HepG2 (cell line): ENCODE measurements at regions not wholly inside any gene's neighbourhood (a gene's known extent, or its start where the extent isn't known, plus 50 kb on each side); places are given as distances from the start of the nearest gene placed in this dataset.

Experiments
- ATAC-seq: fragments of 200-7000 bp; cut with Tn5 transposase; 3 replicates; pipeline ENCODE4 v1.9.1; 2020; ENCODE audit warnings: mild to moderate bottlenecking, moderate library complexity
- BruUV-seq: library from RNA; stranded (reverse); fragments of 400-500 nt; replicated peaks from 2 replicates; lab custom pipeline; 2021; lab: Mats Ljungman, UMichigan
- CTCF ChIA-PET: fragments of 300-600 bp; formaldehyde crosslinking; extraction: SDS; loops from one replicate; lab custom pipeline; 2021; ENCODE audit warnings: low total read pairs, inconsistent platforms, low intra/inter-chr PET ratio; lab: Yijun Ruan, JAX
- POLR2A ChIA-PET: fragments of 350-600 bp; sonication (Branson Sonifier 250); formaldehyde crosslinking; loops from one replicate; lab custom pipeline; 2020; ENCODE audit warnings: antibody characterized with exemption, inconsistent platforms; lab: Yijun Ruan, JAX
- DNase-seq: peaks from one replicate; pipeline ENCODE4 v3.0.0-alpha.2; 2015; ENCODE audit warnings: low spot score
- FAIRE-seq: peaks from 3 replicates; lab custom pipeline; 2011; peaks lifted over from hg19 to GRCh38; lab: Jason Lieb, UNC
- H2AFZ ChIP-seq: one replicate; pipeline ENCODE4 v1.6.1; 2011; ENCODE audit warnings: low read length, inconsistent platforms
- H3K27ac ChIP-seq: fragments of 300-600 bp; 3 replicates; pipeline ENCODE4 v1.8.0; 2011; ENCODE audit warnings: mixed run types, mild to moderate bottlenecking, mixed read lengths, low read length, inconsistent platforms; ENCODE audit not compliant: insufficient read depth; ENCODE audit errors: extremely low read length
- H3K27me3 ChIP-seq, 2 experiments: fragments of 200-600 bp in 1 of 2; 2 replicates in 1 of 2; 3 replicates in 1 of 2; pipeline versions ENCODE4 v1.6.0 to v1.8.0; 2011; ENCODE audit warnings: low read length in 2 of 2, mild to moderate bottlenecking in 2 of 2, moderate library complexity in 2 of 2, inconsistent platforms in 1 of 2; ENCODE audit not compliant: insufficient read depth in 2 of 2, control insufficient read depth in 1 of 2
- H3K36me3 ChIP-seq, 2 experiments: fragments of 200-600 bp in 1 of 2; replicated peaks in 1 of 2; 2 replicates in 1 of 2; 3 replicates in 1 of 2; pipeline versions ENCODE4 v1.5.1 to v1.8.0; 2011; ENCODE audit warnings: low read length in 2 of 2, inconsistent platforms in 1 of 2; ENCODE audit not compliant: insufficient read depth in 2 of 2, control insufficient read depth in 1 of 2
- H3K4me1 ChIP-seq: 2 replicates; pipeline ENCODE4 v1.5.1; 2012; ENCODE audit warnings: low read length, inconsistent platforms; ENCODE audit not compliant: insufficient read depth
- H3K4me2 ChIP-seq: 2 replicates; pipeline ENCODE4 v1.6.0; 2011; ENCODE audit warnings: low read depth, low read length, inconsistent platforms
- H3K4me3 ChIP-seq, 3 experiments: fragments of 200-600 bp in 1 of 3; sonication (generic), shearing (Covaris generic) in 1 of 3; replicated peaks in 1 of 3; 2 replicates each; pipeline ENCODE4 v1.5.1; 2011 to 2016; ENCODE audit warnings: low read length in 3 of 3, inconsistent platforms in 2 of 3, low read depth in 2 of 3, mild to moderate bottlenecking in 2 of 3, control low read depth in 1 of 3, mixed read lengths in 1 of 3; ENCODE audit not compliant: insufficient read depth in 1 of 3
- H3K79me2 ChIP-seq: one replicate; pipeline ENCODE4 v1.6.1; 2011; ENCODE audit warnings: low read length, inconsistent platforms; ENCODE audit not compliant: insufficient read depth
- H3K9ac ChIP-seq: 2 replicates; pipeline ENCODE4 v1.6.0; 2011; ENCODE audit warnings: mild to moderate bottlenecking, low read depth, low read length, inconsistent platforms; ENCODE audit not compliant: insufficient read depth
- H3K9me3 ChIP-seq: 2 replicates; pipeline ENCODE4 v1.5.1; 2012; ENCODE audit warnings: mild to moderate bottlenecking, low read length
- H4K20me1 ChIP-seq: 2 replicates; pipeline ENCODE4 v1.6.0; 2011; ENCODE audit warnings: inconsistent platforms, mild to moderate bottlenecking, low read length, moderate library complexity; ENCODE audit not compliant: insufficient read depth
- ATRX ChIP-seq: sonication (generic); formaldehyde crosslinking; IDR thresholded peaks from 2 replicates; pipeline ENCODE4 v1.4.0; 2020; ENCODE audit warnings: missing genetic modification reagents, borderline replicate concordance
- CAMTA2 ChIP-seq: sonication (generic); formaldehyde crosslinking; IDR thresholded peaks from 2 replicates; pipeline ENCODE4 v1.4.0; 2020; ENCODE audit warnings: mild to moderate bottlenecking, missing genetic modification reagents, borderline replicate concordance
- CHCHD3 ChIP-seq: sonication (generic); formaldehyde crosslinking; IDR thresholded peaks from 2 replicates; pipeline ENCODE4 v1.8.0; 2022; ENCODE audit warnings: mild to moderate bottlenecking, missing genetic modification reagents, moderate library complexity
- ETV5 ChIP-seq: IDR thresholded peaks from 2 replicates; pipeline ENCODE4 v1.6.1; 2018; ENCODE audit warnings: missing biosample characterization, missing genetic modification reagents, inconsistent platforms, borderline replicate concordance
- HMG20A ChIP-seq: IDR thresholded peaks from 2 replicates; pipeline ENCODE4 v1.6.1; 2016; ENCODE audit warnings: borderline replicate concordance
- NFATC3 ChIP-seq: sonication (generic); formaldehyde crosslinking; IDR thresholded peaks from 2 replicates; pipeline ENCODE4 v1.5.1; 2020; ENCODE audit warnings: mild to moderate bottlenecking, missing genetic modification reagents
- NR3C1 ChIP-seq: sonication (generic); formaldehyde crosslinking; IDR thresholded peaks from 2 replicates; pipeline ENCODE4 v1.4.0; 2020; ENCODE audit warnings: missing genetic modification reagents
- PRMT3 ChIP-seq: sonication (generic); formaldehyde crosslinking; IDR thresholded peaks from 2 replicates; pipeline ENCODE4 v1.8.1; 2022; ENCODE audit warnings: low read depth, mild to moderate bottlenecking, moderate library complexity, missing genetic modification reagents, borderline replicate concordance
- ZBTB3 ChIP-seq: sonication (generic); formaldehyde crosslinking; IDR thresholded peaks from 2 replicates; pipeline ENCODE4 v1.4.0; 2020; ENCODE audit warnings: low read depth, mild to moderate bottlenecking, moderate library complexity, missing genetic modification reagents, borderline replicate concordance
- ZNF10 ChIP-seq: sonication (generic); formaldehyde crosslinking; IDR thresholded peaks from 2 replicates; pipeline ENCODE4 v1.4.0; 2020; ENCODE audit warnings: mild to moderate bottlenecking, low read depth, missing genetic modification reagents, borderline replicate concordance
- ZNF205 ChIP-seq: IDR thresholded peaks from 2 replicates; pipeline ENCODE4 v1.6.1; 2018; ENCODE audit warnings: missing biosample characterization, missing genetic modification reagents
- ZNF414 ChIP-seq: sonication (generic); formaldehyde crosslinking; IDR thresholded peaks from 2 replicates; pipeline ENCODE4 v1.5.0; 2020; ENCODE audit warnings: missing genetic modification reagents
- ZNF543 ChIP-seq: sonication (generic); formaldehyde crosslinking; IDR thresholded peaks from 2 replicates; pipeline ENCODE4 v1.4.0; 2020; ENCODE audit warnings: mild to moderate bottlenecking, missing genetic modification reagents
- ZNF768 ChIP-seq: sonication (generic); formaldehyde crosslinking; IDR thresholded peaks from 2 replicates; pipeline ENCODE4 v1.4.0; 2020; ENCODE audit warnings: missing genetic modification reagents
- ZNF776 ChIP-seq: sonication (generic); formaldehyde crosslinking; IDR thresholded peaks from 2 replicates; pipeline ENCODE4 v1.4.0; 2020; ENCODE audit warnings: mild to moderate bottlenecking, missing genetic modification reagents
- WGBS: methylation state at CpG from one replicate; pipeline ENCODE4 v1.1.6; 2017; ENCODE audit warnings: low lambda C conversion rate; 5-methylcytosine and 5-hydroxymethylcytosine counted together
- in situ Hi-C: cut with HindIII; loops from 2 replicates; pipeline ENCODE4 v1.10.0; 2017; ENCODE audit warnings: low pct_unique_long_range_greater_than_20kb; ENCODE audit not compliant: extremely low pct_ligation_motif_present
- intact Hi-C: fragments of 100-400 bp; cut with micrococcal nuclease; formaldehyde crosslinking; loops from one replicate; pipeline ENCODE4 v1.10.0; 2022; ENCODE audit not compliant: unreplicated experiment
- TF ChIP-seq, protein P1 (sequence below): sonication (generic); formaldehyde crosslinking; IDR thresholded peaks from 2 replicates; pipeline ENCODE4 v1.4.0; 2020; ENCODE audit warnings: missing genetic modification reagents, borderline replicate concordance

- no peak for FAIRE-seq
- no peaks in the 10 kb centered on the region for H3K27me3 ChIP-seq
- H3K9ac ChIP-seq: no peak overlapping the region
- no peak for ATAC-seq
- no peak overlapping the region for H3K4me3 ChIP-seq
- ChIA-PET CTCF (no interaction called here), POLR2A (no interaction called here)
- no peaks in the 10 kb centered on the region for H3K79me2 ChIP-seq
- no peak overlapping the region for H3K27ac ChIP-seq
- H3K9me3 ChIP-seq: no peaks in the 10 kb centered on the region
- H3K4me1 ChIP-seq: no peaks in the 10 kb centered on the region
- in situ Hi-C loops: no loop called here
- no peak overlapping the region for H3K4me2 ChIP-seq
- intact Hi-C loops: no loop called here
- WGBS: 0% methylated on average over 1 of the region's 1 CpG
- H2AFZ ChIP-seq: no peak overlapping the region
- TF ChIP-seq ZBTB3 (CRISPR knock-in tag) (no peak), ZNF10 (CRISPR knock-in tag) (no peak), CAMTA2 (no peak), ATRX (CRISPR knock-in tag) (no peak), CHCHD3 (CRISPR knock-in tag) (no peak), ZNF205 (no peak), HMG20A (no peak), ZNF776 (no peak), NFATC3 (CRISPR knock-in tag) (no peak), ZNF543 (CRISPR knock-in tag) (no peak), ETV5 (CRISPR knock-in tag) (no peak), ZNF414 (CRISPR knock-in tag) (no peak), ZNF768 (CRISPR knock-in tag) (no peak), PRMT3 (CRISPR knock-in tag) (no peak), NR3C1 (CRISPR knock-in tag) (no peak)
- TF ChIP-seq, protein P1, sequence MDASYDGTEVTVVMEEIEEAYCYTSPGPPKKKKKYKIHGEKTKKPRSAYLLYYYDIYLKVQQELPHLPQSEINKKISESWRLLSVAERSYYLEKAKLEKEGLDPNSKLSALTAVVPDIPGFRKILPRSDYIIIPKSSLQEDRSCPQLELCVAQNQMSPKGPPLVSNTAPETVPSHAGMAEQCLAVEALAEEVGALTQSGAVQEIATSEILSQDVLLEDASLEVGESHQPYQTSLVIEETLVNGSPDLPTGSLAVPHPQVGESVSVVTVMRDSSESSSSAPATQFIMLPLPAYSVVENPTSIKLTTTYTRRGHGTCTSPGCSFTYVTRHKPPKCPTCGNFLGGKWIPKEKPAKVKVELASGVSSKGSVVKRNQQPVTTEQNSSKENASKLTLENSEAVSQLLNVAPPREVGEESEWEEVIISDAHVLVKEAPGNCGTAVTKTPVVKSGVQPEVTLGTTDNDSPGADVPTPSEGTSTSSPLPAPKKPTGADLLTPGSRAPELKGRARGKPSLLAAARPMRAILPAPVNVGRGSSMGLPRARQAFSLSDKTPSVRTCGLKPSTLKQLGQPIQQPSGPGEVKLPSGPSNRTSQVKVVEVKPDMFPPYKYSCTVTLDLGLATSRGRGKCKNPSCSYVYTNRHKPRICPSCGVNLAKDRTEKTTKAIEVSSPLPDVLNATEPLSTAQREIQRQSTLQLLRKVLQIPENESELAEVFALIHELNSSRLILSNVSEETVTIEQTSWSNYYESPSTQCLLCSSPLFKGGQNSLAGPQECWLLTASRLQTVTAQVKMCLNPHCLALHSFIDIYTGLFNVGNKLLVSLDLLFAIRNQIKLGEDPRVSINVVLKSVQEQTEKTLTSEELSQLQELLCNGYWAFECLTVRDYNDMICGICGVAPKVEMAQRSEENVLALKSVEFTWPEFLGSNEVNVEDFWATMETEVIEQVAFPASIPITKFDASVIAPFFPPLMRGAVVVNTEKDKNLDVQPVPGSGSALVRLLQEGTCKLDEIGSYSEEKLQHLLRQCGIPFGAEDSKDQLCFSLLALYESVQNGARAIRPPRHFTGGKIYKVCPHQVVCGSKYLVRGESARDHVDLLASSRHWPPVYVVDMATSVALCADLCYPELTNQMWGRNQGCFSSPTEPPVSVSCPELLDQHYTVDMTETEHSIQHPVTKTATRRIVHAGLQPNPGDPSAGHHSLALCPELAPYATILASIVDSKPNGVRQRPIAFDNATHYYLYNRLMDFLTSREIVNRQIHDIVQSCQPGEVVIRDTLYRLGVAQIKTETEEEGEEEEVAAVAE (CRISPR knock-in tag): no peak
- no peaks in the 10 kb centered on the region for H4K20me1 ChIP-seq
- no peak for DNase-seq
- no TSS peak for BruUV-seq
- no peaks in the 10 kb centered on the region for H3K36me3 ChIP-seq
Measured at GRCh38 chr4:138420471-138420870, 178.3 kb upstream of the SLC7A11 start.
